ENCODE measurements at regions not wholly inside any gene's neighbourhood (a gene's known extent, or its start where the extent isn't known, plus 50 kb on each side); places are given as distances from the start of the nearest gene placed in this dataset.

- TF ChIP-seq CTCF (conservative IDR thresholded peaks at IDR 0.05; ENCODE audit: low read depth in 2 of 2) (no peak), EZH2phosphoT487 (IDR thresholded peaks at IDR 0.05; ENCODE audit: unreplicated experiment) (no peak), JUNB (IDR thresholded peaks at IDR 0.05; ENCODE audit: unreplicated experiment) (no peak), ZNF114 (CRISPR knock-in tag; IDR thresholded peaks at IDR 0.05) (no peak), REST (IDR thresholded peaks at IDR 0.05; ENCODE audit: unreplicated experiment) (no peak), POLR2AphosphoS5 (IDR thresholded peaks at IDR 0.05; ENCODE audit: low read depth) (no peak), EZH2 (IDR thresholded peaks at IDR 0.05; ENCODE audit: low read depth, unreplicated experiment) (no peak), STAT1 (IDR thresholded peaks at IDR 0.05; ENCODE audit: unreplicated experiment) (no peak), ETS1 (IDR thresholded peaks at IDR 0.05) (no peak), CREB1 (CRISPR knock-in tag; IDR thresholded peaks at IDR 0.05; ENCODE audit: low read depth) (no peak), ZNF462 (CRISPR knock-in tag; IDR thresholded peaks at IDR 0.05) (no peak), NANOG (IDR thresholded peaks at IDR 0.05; ENCODE audit: borderline replicate concordance) (no peak)
These were observed 106.3 kb upstream of the IRX1 start for GRCh38 chr5:3489239-3489843.
